Endodermal cell (in vitro differentiated cells): ENCODE measurements at regions not wholly inside any gene's neighbourhood (a gene's known extent, or its start where the extent isn't known, plus 50 kb on each side); places are given as distances from the start of the nearest gene placed in this dataset.

Experiments
- DNase-seq: peaks from one replicate; pipeline ENCODE4 v3.0.0-alpha.2; 2017
- H3K27ac ChIP-seq: 2 replicates; pipeline ENCODE4 v1.5.1; 2013; ENCODE audit warnings: mild to moderate bottlenecking, low read depth, low read length, moderate library complexity
- H3K27me3 ChIP-seq: 2 replicates; pipeline ENCODE4 v1.6.1; 2013; ENCODE audit warnings: mild to moderate bottlenecking, low read length, moderate library complexity; ENCODE audit not compliant: insufficient read depth, control insufficient read depth, poor library complexity, severe bottlenecking
- H3K36me3 ChIP-seq: 2 replicates; pipeline ENCODE4 v1.7.0; 2013; ENCODE audit warnings: mild to moderate bottlenecking, low read length, moderate library complexity; ENCODE audit not compliant: control insufficient read depth, insufficient read depth
- H3K4me1 ChIP-seq: one replicate; pipeline ENCODE4 v1.7.0; 2013; ENCODE audit warnings: low read length; ENCODE audit not compliant: control insufficient read depth, insufficient read depth
- H3K4me3 ChIP-seq: 2 replicates; pipeline ENCODE4 v1.5.1; 2013; ENCODE audit warnings: mild to moderate bottlenecking, low read length, moderate library complexity
- H3K9ac ChIP-seq: 2 replicates; pipeline ENCODE4 v1.6.1; 2013; ENCODE audit warnings: mild to moderate bottlenecking, low read length, moderate library complexity; ENCODE audit not compliant: poor library complexity, severe bottlenecking; ENCODE audit errors: extremely low read depth
- H3K9me3 ChIP-seq: 2 replicates; pipeline ENCODE4 v1.6.1; 2013; ENCODE audit warnings: mild to moderate bottlenecking, low read length, moderate library complexity; ENCODE audit not compliant: control insufficient read depth
- H3K27ac Mint-ChIP-seq: 2 replicates; pipeline ENCODE4 v1.8.0; 2020; ENCODE audit warnings: mixed read lengths
- H3K27me3 Mint-ChIP-seq: 2 replicates; pipeline ENCODE4 v1.8.0; 2021; ENCODE audit warnings: mild to moderate bottlenecking, mixed read lengths; ENCODE audit not compliant: insufficient read depth
- H3K36me3 Mint-ChIP-seq: 2 replicates; pipeline ENCODE4 v1.8.0; 2020; ENCODE audit warnings: low read depth, mixed read lengths
- H3K4me1 Mint-ChIP-seq: 2 replicates; pipeline ENCODE4 v1.8.0; 2020; ENCODE audit warnings: mixed read lengths
- H3K4me3 Mint-ChIP-seq: 2 replicates; pipeline ENCODE4 v1.8.0; 2020; ENCODE audit warnings: mild to moderate bottlenecking, moderate library complexity, mixed read lengths
- H3K9me3 Mint-ChIP-seq: 2 replicates; pipeline ENCODE4 v1.8.0; 2020; ENCODE audit warnings: mild to moderate bottlenecking, mixed read lengths
- WGBS, 2 experiments: methylation state at CpG; one replicate each; pipeline versions ENCODE4 v1.1.5 to v1.1.7; 2013; ENCODE audit warnings: missing lambda C conversion rate in 2 of 2, mixed read lengths in 1 of 2; ENCODE audit not compliant: insufficient coverage in 1 of 2, insufficient read length in 1 of 2; 5-methylcytosine and 5-hydroxymethylcytosine counted together
- TF ChIP-seq, protein P1 (sequence below): fragments of 200-600 bp; sonication (generic); conservative IDR thresholded peaks from 2 replicates; pipeline ENCODE4 v1.5.0; 2021; ENCODE audit warnings: antibody characterized with exemption, mild to moderate bottlenecking

DNA sequence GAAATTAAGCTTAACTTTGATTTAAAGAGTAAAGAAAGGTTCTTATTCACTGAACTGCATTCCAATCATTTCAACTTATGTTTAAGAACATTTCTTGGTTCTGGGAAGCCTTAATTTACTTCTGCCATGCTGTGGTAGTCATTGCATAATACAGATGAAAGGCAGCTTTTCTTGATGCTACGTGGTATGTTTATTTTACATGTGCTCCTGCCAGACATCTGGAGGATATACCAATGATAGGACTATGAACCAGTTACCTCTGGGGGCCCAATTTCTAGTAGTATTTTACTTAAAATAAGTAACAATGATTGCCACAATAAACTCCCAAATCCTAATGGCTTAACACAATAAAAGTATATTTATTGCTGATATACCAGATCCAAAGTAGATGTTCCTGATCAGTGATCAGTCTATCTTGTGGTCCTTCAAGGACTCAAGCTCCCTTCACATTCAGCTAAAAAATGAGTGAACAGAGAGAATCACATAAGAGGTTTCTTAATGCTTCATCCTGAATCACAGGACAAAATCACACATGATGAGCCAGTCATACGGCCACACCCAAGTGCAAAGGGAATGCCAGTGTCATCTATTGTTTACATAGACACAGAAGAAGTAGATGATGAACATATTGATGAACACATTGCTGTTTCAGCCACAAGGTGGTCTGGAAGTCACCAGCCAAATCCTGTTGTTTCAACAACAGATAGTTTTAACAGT is 56.5 kb upstream of the CCN2 start:
- DNase-seq: no peak
- Histone ChIP-seq H3K4me1 (no peaks in the 10 kb centered on the region), H3K9ac (no peak overlapping the region), H3K4me3 (no peak overlapping the region), H3K27me3 (peaks cover 22% of the 10 kb centered on the region), H3K27ac (no peak overlapping the region), H3K36me3 (no peaks in the 10 kb centered on the region), H3K9me3 (peaks cover 27% of the 10 kb centered on the region)
- WGBS, 2 experiments: 88 to 94% methylated on average over 1 to 2 of the region's 2 CpGs
- Mint-ChIP-seq H3K4me1 (no peaks in the 10 kb centered on the region), H3K27me3 (no peaks in the 10 kb centered on the region), H3K9me3 (peaks cover 22% of the 10 kb centered on the region), H3K36me3 (peaks cover 10% of the 10 kb centered on the region), H3K27ac (no peak overlapping the region), H3K4me3 (no peak overlapping the region)
- TF ChIP-seq, protein P1, sequence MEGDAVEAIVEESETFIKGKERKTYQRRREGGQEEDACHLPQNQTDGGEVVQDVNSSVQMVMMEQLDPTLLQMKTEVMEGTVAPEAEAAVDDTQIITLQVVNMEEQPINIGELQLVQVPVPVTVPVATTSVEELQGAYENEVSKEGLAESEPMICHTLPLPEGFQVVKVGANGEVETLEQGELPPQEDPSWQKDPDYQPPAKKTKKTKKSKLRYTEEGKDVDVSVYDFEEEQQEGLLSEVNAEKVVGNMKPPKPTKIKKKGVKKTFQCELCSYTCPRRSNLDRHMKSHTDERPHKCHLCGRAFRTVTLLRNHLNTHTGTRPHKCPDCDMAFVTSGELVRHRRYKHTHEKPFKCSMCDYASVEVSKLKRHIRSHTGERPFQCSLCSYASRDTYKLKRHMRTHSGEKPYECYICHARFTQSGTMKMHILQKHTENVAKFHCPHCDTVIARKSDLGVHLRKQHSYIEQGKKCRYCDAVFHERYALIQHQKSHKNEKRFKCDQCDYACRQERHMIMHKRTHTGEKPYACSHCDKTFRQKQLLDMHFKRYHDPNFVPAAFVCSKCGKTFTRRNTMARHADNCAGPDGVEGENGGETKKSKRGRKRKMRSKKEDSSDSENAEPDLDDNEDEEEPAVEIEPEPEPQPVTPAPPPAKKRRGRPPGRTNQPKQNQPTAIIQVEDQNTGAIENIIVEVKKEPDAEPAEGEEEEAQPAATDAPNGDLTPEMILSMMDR: no peak

DNA sequence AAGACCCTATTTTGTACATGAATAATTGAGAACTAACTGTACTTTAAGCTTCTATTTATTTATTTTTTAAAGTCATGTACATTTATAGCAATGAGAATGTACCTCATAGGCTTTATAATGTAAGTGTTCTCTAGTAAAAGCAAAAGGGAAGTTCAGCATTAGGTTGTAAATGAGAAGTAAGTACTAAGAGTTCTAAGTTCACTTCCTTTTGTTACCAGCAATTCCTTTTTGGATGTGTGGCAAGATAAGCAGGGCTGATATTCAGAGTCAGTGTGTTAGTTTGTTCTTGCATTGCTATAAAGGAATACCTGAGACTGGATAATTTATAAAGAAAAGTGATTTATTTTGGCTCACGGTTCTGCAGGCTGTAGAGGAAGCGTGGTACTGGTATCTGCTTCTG is 54.0 kb upstream of the CCN2 start:
- H3K27ac Mint-ChIP-seq: no peak overlapping the region
- H3K4me1 Mint-ChIP-seq: no peaks in the 10 kb centered on the region
- DNase-seq: no peak
- Histone ChIP-seq H3K4me3 (no peak overlapping the region), H3K27me3 (peaks cover 11% of the 10 kb centered on the region), H3K9me3 (peaks cover 27% of the 10 kb centered on the region), H3K9ac (no peak overlapping the region), H3K36me3 (no peaks in the 10 kb centered on the region), H3K4me1 (no peaks in the 10 kb centered on the region), H3K27ac (no peak overlapping the region)
- no peak overlapping the region for H3K4me3 Mint-ChIP-seq
- no peaks in the 10 kb centered on the region for H3K27me3 Mint-ChIP-seq
- peaks cover 10% of the 10 kb centered on the region for H3K36me3 Mint-ChIP-seq
- peaks cover 23% of the 10 kb centered on the region for H3K9me3 Mint-ChIP-seq
- TF ChIP-seq, protein P1: no peak
- 80 to 93% methylated on average over 1 to 2 of the region's 2 CpGs for WGBS, 2 experiments

DNA sequence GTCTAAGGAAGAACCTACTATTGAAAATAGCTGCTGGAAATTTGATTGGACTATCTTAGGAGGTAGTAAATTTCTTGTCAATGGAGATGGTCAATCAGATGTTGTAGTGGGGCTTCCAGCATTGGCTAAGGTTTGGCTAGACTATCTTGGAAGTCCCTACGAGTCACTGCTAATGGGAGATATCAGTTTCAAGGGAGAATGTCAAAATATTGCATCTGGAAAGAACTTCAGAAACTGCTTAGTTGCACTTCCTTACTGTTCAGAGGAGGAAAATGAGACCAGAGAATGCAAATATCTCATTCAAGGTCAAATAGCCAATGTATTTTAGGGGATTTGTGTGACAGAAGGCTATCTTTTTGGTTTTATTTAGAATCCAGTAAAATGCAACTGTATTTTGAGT is 53.5 kb upstream of the CCN2 start:
- Histone ChIP-seq H3K9me3 (peaks cover 27% of the 10 kb centered on the region), H3K9ac (no peak overlapping the region), H3K27ac (no peak overlapping the region), H3K27me3 (peaks cover 8% of the 10 kb centered on the region), H3K4me1 (no peaks in the 10 kb centered on the region), H3K4me3 (no peak overlapping the region), H3K36me3 (no peaks in the 10 kb centered on the region)
- H3K4me3 Mint-ChIP-seq: no peak overlapping the region
- TF ChIP-seq, protein P1: no peak
- H3K27me3 Mint-ChIP-seq: no peaks in the 10 kb centered on the region
- peaks cover 23% of the 10 kb centered on the region for H3K9me3 Mint-ChIP-seq
- no peak overlapping the region for H3K27ac Mint-ChIP-seq
- H3K36me3 Mint-ChIP-seq: peaks cover 10% of the 10 kb centered on the region
- 92% methylated on average over 1 of the region's 1 CpG; no CpG with 5 or more reads in 1 of the 2 experiments for WGBS, 2 experiments
- H3K4me1 Mint-ChIP-seq: no peaks in the 10 kb centered on the region
- DNase-seq: no peak
